ENCODE measurements at regions not wholly inside any gene's neighbourhood (a gene's known extent, or its start where the extent isn't known, plus 50 kb on each side); places are given as distances from the start of the nearest gene placed in this dataset.

DNA sequence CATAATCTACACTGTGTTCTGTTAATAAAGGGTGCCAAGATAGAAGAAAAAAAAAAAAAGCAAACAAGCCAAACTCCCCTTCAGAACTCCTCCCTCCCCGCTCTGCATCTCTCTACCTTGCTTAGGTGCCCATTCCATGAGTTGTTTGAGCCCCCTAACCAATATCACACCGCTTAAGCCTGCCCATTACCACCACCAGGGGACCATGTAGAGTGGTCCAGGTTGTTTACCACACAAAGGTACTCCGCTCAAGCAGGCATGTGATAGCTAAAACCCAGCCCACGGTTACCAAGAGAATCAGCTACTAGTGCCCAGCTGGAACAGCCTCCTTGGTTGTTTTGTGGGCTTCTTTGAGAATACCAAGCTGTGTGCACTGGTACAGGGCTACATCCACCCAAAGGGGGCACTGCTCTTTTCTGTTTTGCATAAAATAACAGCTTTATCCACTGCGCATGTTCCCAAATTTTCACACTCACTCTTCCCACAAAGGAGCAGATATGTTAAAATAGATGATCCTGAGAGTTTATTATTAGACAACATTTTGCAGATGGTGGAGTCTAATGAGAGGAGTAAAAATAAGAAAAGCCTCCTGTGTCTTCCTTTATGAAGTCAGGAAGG lies 304.1 kb downstream of the DEPDC1B start:
- TF ChIP-seq, protein P1, sequence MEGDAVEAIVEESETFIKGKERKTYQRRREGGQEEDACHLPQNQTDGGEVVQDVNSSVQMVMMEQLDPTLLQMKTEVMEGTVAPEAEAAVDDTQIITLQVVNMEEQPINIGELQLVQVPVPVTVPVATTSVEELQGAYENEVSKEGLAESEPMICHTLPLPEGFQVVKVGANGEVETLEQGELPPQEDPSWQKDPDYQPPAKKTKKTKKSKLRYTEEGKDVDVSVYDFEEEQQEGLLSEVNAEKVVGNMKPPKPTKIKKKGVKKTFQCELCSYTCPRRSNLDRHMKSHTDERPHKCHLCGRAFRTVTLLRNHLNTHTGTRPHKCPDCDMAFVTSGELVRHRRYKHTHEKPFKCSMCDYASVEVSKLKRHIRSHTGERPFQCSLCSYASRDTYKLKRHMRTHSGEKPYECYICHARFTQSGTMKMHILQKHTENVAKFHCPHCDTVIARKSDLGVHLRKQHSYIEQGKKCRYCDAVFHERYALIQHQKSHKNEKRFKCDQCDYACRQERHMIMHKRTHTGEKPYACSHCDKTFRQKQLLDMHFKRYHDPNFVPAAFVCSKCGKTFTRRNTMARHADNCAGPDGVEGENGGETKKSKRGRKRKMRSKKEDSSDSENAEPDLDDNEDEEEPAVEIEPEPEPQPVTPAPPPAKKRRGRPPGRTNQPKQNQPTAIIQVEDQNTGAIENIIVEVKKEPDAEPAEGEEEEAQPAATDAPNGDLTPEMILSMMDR (conservative IDR thresholded peaks at IDR 0.05): peak; percentile 16
- TF ChIP-seq ZFX (IDR thresholded peaks at IDR 0.05): no peak

Measured in C4-2B (cell line).